ENCODE measurements at regions not wholly inside any gene's neighbourhood (a gene's known extent, or its start where the extent isn't known, plus 50 kb on each side); places are given as distances from the start of the nearest gene placed in this dataset.
"Not testable (repeated sequence)": the region's sequence is repeated elsewhere in the genome, so short reads cannot be mapped to it uniquely, and the experiment has no call there.

DNA sequence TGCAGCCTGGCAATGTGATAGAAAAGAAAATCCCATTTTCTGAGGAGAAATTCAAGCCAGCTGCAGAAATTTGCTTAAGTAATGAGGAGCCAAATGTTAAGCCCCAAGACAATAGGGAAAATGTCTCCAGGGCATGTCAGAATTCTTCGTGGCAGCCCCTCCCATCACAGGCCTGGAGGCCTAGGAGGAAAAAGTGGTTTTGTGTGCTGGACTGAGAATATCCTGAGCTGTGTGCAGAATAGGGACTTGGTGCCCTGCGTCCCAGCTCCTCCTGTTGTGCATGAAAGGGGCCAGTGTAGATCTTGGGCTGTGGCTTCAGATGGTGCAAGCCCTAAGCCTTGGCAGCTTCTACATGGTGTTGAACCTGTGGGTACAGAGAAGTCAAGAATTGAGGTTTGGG lies 948.3 kb downstream of the METTL15 start:
- not testable (repeated sequence) for TF ChIP-seq POLR2A (IDR thresholded peaks at IDR 0.05)
- TF ChIP-seq, protein P1, sequence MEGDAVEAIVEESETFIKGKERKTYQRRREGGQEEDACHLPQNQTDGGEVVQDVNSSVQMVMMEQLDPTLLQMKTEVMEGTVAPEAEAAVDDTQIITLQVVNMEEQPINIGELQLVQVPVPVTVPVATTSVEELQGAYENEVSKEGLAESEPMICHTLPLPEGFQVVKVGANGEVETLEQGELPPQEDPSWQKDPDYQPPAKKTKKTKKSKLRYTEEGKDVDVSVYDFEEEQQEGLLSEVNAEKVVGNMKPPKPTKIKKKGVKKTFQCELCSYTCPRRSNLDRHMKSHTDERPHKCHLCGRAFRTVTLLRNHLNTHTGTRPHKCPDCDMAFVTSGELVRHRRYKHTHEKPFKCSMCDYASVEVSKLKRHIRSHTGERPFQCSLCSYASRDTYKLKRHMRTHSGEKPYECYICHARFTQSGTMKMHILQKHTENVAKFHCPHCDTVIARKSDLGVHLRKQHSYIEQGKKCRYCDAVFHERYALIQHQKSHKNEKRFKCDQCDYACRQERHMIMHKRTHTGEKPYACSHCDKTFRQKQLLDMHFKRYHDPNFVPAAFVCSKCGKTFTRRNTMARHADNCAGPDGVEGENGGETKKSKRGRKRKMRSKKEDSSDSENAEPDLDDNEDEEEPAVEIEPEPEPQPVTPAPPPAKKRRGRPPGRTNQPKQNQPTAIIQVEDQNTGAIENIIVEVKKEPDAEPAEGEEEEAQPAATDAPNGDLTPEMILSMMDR (IDR thresholded peaks at IDR 0.05 in 4 of 5, conservative IDR thresholded peaks at IDR 0.05 in 1 of 5) = not testable (repeated sequence)
